ENCODE measurements at regions not wholly inside any gene's neighbourhood (a gene's known extent, or its start where the extent isn't known, plus 50 kb on each side); places are given as distances from the start of the nearest gene placed in this dataset.
A peak's percentile ranks its signal among the peaks of the same experiment; 100 is the strongest.

DNA sequence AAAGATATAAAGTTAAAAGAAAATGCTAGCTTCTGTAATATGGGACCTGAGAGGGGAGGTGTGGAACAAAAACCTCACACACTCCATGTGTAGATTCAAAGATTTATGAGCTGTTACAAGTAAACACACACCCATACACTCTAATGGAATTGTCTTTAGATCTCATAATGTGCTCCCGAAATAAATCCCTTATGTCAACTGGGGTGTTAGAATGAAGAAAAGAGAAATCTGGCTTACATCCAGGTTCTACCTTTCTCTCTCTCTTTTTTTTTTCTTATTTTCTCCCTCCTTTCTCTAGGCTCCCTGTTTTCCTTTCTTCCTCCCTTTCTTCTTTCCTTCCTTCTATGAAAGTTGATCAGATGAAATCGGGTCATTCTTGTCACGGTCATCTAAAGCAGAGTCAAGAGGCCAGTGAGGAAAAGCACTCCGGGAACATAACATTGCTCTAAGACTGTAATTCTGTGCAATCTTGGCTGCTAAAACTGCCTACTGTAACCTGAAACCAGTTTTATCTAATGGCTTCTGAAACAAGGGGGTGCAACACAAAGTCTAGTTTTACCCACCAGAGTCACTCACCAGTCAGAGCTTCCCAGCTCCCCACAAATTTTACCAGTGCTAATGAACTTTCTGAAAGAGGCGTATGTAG is 68.3 kb upstream of the BTBD3 start:
- Histone ChIP-seq H3K4me3 (no peak overlapping the region), H3K4me1 (ENCODE audit: insufficient read depth) (peaks cover 9% of the 10 kb centered on the region), H3K36me3 (ENCODE audit: insufficient read depth) (no peaks in the 10 kb centered on the region), H3F3A (replicated peaks; ENCODE audit: low read depth) (no peaks in the 10 kb centered on the region), H4K20me1 (replicated peaks; ENCODE audit: insufficient read depth) (no peaks in the 10 kb centered on the region), H2AFZ (peak overlapping the region; percentile 78; the same call in 1 of the 2 replicates), H3K4me2 (no peak overlapping the region), H3K27ac (ENCODE audit: low read depth) (no peak overlapping the region), H3K27me3 (ENCODE audit: insufficient read depth) (no peaks in the 10 kb centered on the region), H3K79me2 (replicated peaks; ENCODE audit: insufficient read depth) (no peaks in the 10 kb centered on the region), H3K9me2 (ENCODE audit: insufficient read depth) (peaks cover 18% of the 10 kb centered on the region)
- no peak overlapping the region for H3K4me3 Mint-ChIP-seq
- peaks cover 2% of the 10 kb centered on the region for H3K27me3 Mint-ChIP-seq (ENCODE audit: insufficient read depth, low read depth, poor library complexity)
- peaks cover 19% of the 10 kb centered on the region for H3K4me1 Mint-ChIP-seq
- no peaks in the 10 kb centered on the region for H3K36me3 Mint-ChIP-seq (ENCODE audit: low read depth)
- no peaks in the 10 kb centered on the region for H3K9me3 Mint-ChIP-seq
- ATAC-seq (no peak), DNase-seq (ENCODE audit: low spot score) (no peak)
- H3K27ac Mint-ChIP-seq: 0 out of 2 replicates have a peak overlapping the region, but pooled peaks have one; percentile 11
- TF ChIP-seq JUNB (IDR thresholded peaks at IDR 0.05; ENCODE audit: unreplicated experiment): no peak
- TF ChIP-seq ZNF114 (CRISPR knock-in tag; IDR thresholded peaks at IDR 0.05): no peak
- TF ChIP-seq, protein P1, sequence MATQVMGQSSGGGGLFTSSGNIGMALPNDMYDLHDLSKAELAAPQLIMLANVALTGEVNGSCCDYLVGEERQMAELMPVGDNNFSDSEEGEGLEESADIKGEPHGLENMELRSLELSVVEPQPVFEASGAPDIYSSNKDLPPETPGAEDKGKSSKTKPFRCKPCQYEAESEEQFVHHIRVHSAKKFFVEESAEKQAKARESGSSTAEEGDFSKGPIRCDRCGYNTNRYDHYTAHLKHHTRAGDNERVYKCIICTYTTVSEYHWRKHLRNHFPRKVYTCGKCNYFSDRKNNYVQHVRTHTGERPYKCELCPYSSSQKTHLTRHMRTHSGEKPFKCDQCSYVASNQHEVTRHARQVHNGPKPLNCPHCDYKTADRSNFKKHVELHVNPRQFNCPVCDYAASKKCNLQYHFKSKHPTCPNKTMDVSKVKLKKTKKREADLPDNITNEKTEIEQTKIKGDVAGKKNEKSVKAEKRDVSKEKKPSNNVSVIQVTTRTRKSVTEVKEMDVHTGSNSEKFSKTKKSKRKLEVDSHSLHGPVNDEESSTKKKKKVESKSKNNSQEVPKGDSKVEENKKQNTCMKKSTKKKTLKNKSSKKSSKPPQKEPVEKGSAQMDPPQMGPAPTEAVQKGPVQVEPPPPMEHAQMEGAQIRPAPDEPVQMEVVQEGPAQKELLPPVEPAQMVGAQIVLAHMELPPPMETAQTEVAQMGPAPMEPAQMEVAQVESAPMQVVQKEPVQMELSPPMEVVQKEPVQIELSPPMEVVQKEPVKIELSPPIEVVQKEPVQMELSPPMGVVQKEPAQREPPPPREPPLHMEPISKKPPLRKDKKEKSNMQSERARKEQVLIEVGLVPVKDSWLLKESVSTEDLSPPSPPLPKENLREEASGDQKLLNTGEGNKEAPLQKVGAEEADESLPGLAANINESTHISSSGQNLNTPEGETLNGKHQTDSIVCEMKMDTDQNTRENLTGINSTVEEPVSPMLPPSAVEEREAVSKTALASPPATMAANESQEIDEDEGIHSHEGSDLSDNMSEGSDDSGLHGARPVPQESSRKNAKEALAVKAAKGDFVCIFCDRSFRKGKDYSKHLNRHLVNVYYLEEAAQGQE (IDR thresholded peaks at IDR 0.05; ENCODE audit: unreplicated experiment): no peak
- TF ChIP-seq POLR2AphosphoS5 (IDR thresholded peaks at IDR 0.05; ENCODE audit: low read depth): no peak
- no peak for TF ChIP-seq STAT1 (IDR thresholded peaks at IDR 0.05; ENCODE audit: unreplicated experiment)
- no peak for TF ChIP-seq EZH2phosphoT487 (IDR thresholded peaks at IDR 0.05; ENCODE audit: unreplicated experiment)
- TF ChIP-seq EZH2 (IDR thresholded peaks at IDR 0.05; ENCODE audit: low read depth, unreplicated experiment): no peak
- TF ChIP-seq ZNF331 (CRISPR knock-in tag; IDR thresholded peaks at IDR 0.05; ENCODE audit: low read depth): no peak
- no peak for TF ChIP-seq CREB1 (CRISPR knock-in tag; IDR thresholded peaks at IDR 0.05; ENCODE audit: low read depth)
- TF ChIP-seq, protein P2, sequence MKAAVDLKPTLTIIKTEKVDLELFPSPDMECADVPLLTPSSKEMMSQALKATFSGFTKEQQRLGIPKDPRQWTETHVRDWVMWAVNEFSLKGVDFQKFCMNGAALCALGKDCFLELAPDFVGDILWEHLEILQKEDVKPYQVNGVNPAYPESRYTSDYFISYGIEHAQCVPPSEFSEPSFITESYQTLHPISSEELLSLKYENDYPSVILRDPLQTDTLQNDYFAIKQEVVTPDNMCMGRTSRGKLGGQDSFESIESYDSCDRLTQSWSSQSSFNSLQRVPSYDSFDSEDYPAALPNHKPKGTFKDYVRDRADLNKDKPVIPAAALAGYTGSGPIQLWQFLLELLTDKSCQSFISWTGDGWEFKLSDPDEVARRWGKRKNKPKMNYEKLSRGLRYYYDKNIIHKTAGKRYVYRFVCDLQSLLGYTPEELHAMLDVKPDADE (IDR thresholded peaks at IDR 0.05): no peak

DNA sequence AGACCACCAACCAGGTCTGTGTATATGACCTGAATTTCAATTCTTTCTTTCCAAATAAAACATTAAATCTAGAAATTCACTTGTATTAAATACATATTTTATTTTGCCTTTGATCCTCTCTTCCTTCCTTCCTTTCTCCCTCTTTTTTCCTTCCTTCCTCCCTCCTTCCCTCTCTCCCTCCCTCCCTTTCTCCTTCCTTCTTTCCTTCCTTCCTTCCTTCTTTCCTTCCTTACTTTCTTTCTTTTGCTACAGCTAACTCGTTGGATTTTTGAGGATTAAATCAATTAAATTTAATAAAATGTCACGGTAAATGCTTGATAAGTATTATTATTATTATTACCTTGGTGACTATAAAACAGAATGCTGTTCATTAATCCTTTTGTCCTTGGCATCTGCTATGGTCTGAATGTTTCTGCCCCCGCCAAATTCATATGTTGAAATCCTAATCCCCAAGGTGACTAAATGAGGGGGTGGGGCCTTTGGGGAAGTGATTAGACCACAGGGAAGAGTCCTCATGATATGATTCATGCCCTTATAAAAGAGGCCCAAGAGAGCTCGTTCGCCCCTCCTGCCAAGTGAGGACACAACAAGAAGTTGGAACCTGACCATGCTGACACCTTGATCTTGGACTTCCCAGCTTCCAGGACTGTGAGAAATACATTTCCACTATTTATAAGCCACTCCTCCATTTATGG is 67.6 kb upstream of the BTBD3 start:
- no peak overlapping the region for H3K27ac Mint-ChIP-seq
- Histone ChIP-seq H3K4me3 (no peak overlapping the region), H4K20me1 (replicated peaks; ENCODE audit: insufficient read depth) (no peaks in the 10 kb centered on the region), H3K27me3 (ENCODE audit: insufficient read depth) (no peaks in the 10 kb centered on the region), H3K4me2 (no peak overlapping the region), H3F3A (replicated peaks; ENCODE audit: low read depth) (no peaks in the 10 kb centered on the region), H3K36me3 (ENCODE audit: insufficient read depth) (no peaks in the 10 kb centered on the region), H2AFZ (no peak overlapping the region; the same call in 1 of the 2 replicates), H3K79me2 (replicated peaks; ENCODE audit: insufficient read depth) (no peaks in the 10 kb centered on the region), H3K4me1 (ENCODE audit: insufficient read depth) (peaks cover 9% of the 10 kb centered on the region), H3K27ac (ENCODE audit: low read depth) (no peak overlapping the region), H3K9me2 (ENCODE audit: insufficient read depth) (peaks cover 18% of the 10 kb centered on the region)
- DNase-seq (ENCODE audit: low spot score): no peak
- no peak for ATAC-seq
- peaks cover 2% of the 10 kb centered on the region for H3K27me3 Mint-ChIP-seq (ENCODE audit: insufficient read depth, low read depth, poor library complexity)
- H3K9me3 Mint-ChIP-seq: no peaks in the 10 kb centered on the region
- H3K36me3 Mint-ChIP-seq (ENCODE audit: low read depth): no peaks in the 10 kb centered on the region
- no peak overlapping the region for H3K4me3 Mint-ChIP-seq
- H3K4me1 Mint-ChIP-seq: peaks cover 19% of the 10 kb centered on the region
- no peak for TF ChIP-seq ZNF114 (CRISPR knock-in tag; IDR thresholded peaks at IDR 0.05)
- TF ChIP-seq CREB1 (CRISPR knock-in tag; IDR thresholded peaks at IDR 0.05; ENCODE audit: low read depth): no peak
- no peak for TF ChIP-seq STAT1 (IDR thresholded peaks at IDR 0.05; ENCODE audit: unreplicated experiment)
- no peak for TF ChIP-seq POLR2AphosphoS5 (IDR thresholded peaks at IDR 0.05; ENCODE audit: low read depth)
- TF ChIP-seq EZH2 (IDR thresholded peaks at IDR 0.05; ENCODE audit: low read depth, unreplicated experiment): no peak
- TF ChIP-seq, protein P1 (IDR thresholded peaks at IDR 0.05; ENCODE audit: unreplicated experiment): no peak
- no peak for TF ChIP-seq EZH2phosphoT487 (IDR thresholded peaks at IDR 0.05; ENCODE audit: unreplicated experiment)
- TF ChIP-seq, protein P2 (IDR thresholded peaks at IDR 0.05): no peak

All from GM23338 (cell line).